ENCODE measurements at regions not wholly inside any gene's neighbourhood (a gene's known extent, or its start where the extent isn't known, plus 50 kb on each side); places are given as distances from the start of the nearest gene placed in this dataset.

- DNase-seq (ENCODE audit: low spot score): no peak
These were observed 284.5 kb upstream of the CTSO start for GRCh38 chr4:156238171-156238570.

- no peak for DNase-seq (ENCODE audit: low spot score)
These were observed 283.6 kb upstream of the CTSO start for GRCh38 chr4:156237231-156237630.

- DNase-seq (ENCODE audit: low spot score): no peak
These were observed 276.5 kb upstream of the CTSO start for GRCh38 chr4:156230176-156230575.

GRCh38 chr4:156228676-156229075 lies 275.0 kb upstream of the CTSO start:
- no peak for DNase-seq (ENCODE audit: low spot score)

GRCh38 chr4:156227321-156227720 lies 273.7 kb upstream of the CTSO start:
- no peak for DNase-seq (ENCODE audit: low spot score)

GRCh38 chr4:156223985-156224384 lies 270.3 kb upstream of the CTSO start:
- no peak for DNase-seq (ENCODE audit: low spot score)

- no peak for DNase-seq (ENCODE audit: low spot score)
These were observed 263.6 kb upstream of the CTSO start for GRCh38 chr4:156217236-156217635.

GRCh38 chr4:156201050-156201449 lies 247.4 kb upstream of the CTSO start:
- DNase-seq (ENCODE audit: low spot score): no peak

- no peak for DNase-seq (ENCODE audit: low spot score)
These were observed 244.8 kb upstream of the CTSO start for GRCh38 chr4:156198511-156198910.

GRCh38 chr4:156197216-156197615 lies 243.6 kb upstream of the CTSO start:
- DNase-seq (ENCODE audit: low spot score): no peak

GRCh38 chr4:156196722-156197121 lies 243.1 kb upstream of the CTSO start:
- DNase-seq (ENCODE audit: low spot score): no peak

GRCh38 chr4:156195914-156196313 lies 242.2 kb upstream of the CTSO start:
- DNase-seq (ENCODE audit: low spot score): no peak

- no peak for DNase-seq (ENCODE audit: low spot score)
These were observed 241.2 kb upstream of the CTSO start for GRCh38 chr4:156194896-156195295.

- DNase-seq (ENCODE audit: low spot score): no peak
These were observed 240.1 kb upstream of the CTSO start for GRCh38 chr4:156193800-156194199.

- DNase-seq (ENCODE audit: low spot score): no peak
These were observed 239.4 kb upstream of the CTSO start for GRCh38 chr4:156193106-156193505.

GRCh38 chr4:156192033-156192432 lies 238.4 kb upstream of the CTSO start:
- no peak for DNase-seq (ENCODE audit: low spot score)

- DNase-seq (ENCODE audit: low spot score): no peak
These were observed 237.5 kb upstream of the CTSO start for GRCh38 chr4:156191044-156191781.

- DNase-seq (ENCODE audit: low spot score): no peak
These were observed 236.9 kb upstream of the CTSO start for GRCh38 chr4:156190615-156191014.

- no peak for DNase-seq (ENCODE audit: low spot score)
These were observed 234.9 kb upstream of the CTSO start for GRCh38 chr4:156188596-156188995.

- no peak for DNase-seq (ENCODE audit: low spot score)
These were observed 232.4 kb upstream of the CTSO start for GRCh38 chr4:156186111-156186510.

- no peak for DNase-seq (ENCODE audit: low spot score)
These were observed 231.9 kb upstream of the CTSO start for GRCh38 chr4:156185514-156186055.

GRCh38 chr4:156182269-156182668 lies 228.6 kb upstream of the CTSO start:
- DNase-seq (ENCODE audit: low spot score): no peak

GRCh38 chr4:156177941-156178340 lies 224.3 kb upstream of the CTSO start:
- no peak for DNase-seq (ENCODE audit: low spot score)

- no peak for DNase-seq (ENCODE audit: low spot score)
These were observed 223.2 kb upstream of the CTSO start for GRCh38 chr4:156176896-156177295.

Data from pons (tissue), 1 donor.